Ovary (tissue), 7 donors: ENCODE measurements at regions not wholly inside any gene's neighbourhood (a gene's known extent, or its start where the extent isn't known, plus 50 kb on each side); places are given as distances from the start of the nearest gene placed in this dataset.

ENCODE experiments used
- DNase-seq, 5 donors: peaks; one replicate each; pipeline ENCODE4 v3.0.0-alpha.2; 2019 to 2020
- H3K27ac ChIP-seq, 2 donors: fragments of 200-600 bp; one replicate each; pipeline versions ENCODE4 v1.5.1 to v1.8.0; 2019 to 2022
- H3K27me3 ChIP-seq: fragments of 200-600 bp; one replicate; pipeline ENCODE4 v1.8.0; 2022
- H3K36me3 ChIP-seq: fragments of 200-600 bp; sonication (generic); one replicate; pipeline ENCODE4 v1.5.1; 2019
- H3K4me1 ChIP-seq: one replicate; pipeline ENCODE4 v1.8.1; 2013; ENCODE audit warnings: mild to moderate bottlenecking, moderate library complexity; ENCODE audit not compliant: insufficient read depth
- H3K4me3 ChIP-seq: fragments of 200-600 bp; sonication (generic); one replicate; pipeline ENCODE4 v1.5.1; 2017
- H3K9me3 ChIP-seq, 2 donors: fragments of 200-600 bp in 1 of 2; sonication (generic) in 1 of 2; one replicate each; pipeline versions ENCODE4 v1.5.1 to v1.8.1; 2013 to 2019; ENCODE audit warnings: mild to moderate bottlenecking in 1 of 2, moderate library complexity in 1 of 2
- CTCF ChIP-seq, 3 donors: fragments of 450-650 bp in 2 of 3; fragments of 200-600 bp in 1 of 3; IDR thresholded peaks; one replicate each; pipeline versions ENCODE4 v1.5.1 to v1.8.0; 2016 to 2022; ENCODE audit warnings: antibody characterized with exemption in 3 of 3, mild to moderate bottlenecking in 1 of 3
- EP300 ChIP-seq: sonication (generic); formaldehyde crosslinking; IDR thresholded peaks from one replicate; pipeline ENCODE4 v1.6.1; 2017; ENCODE audit warnings: antibody characterized with exemption
- POLR2A ChIP-seq: fragments of 450-650 bp; IDR thresholded peaks from one replicate; pipeline ENCODE4 v1.6.1; 2017; ENCODE audit warnings: antibody characterized with exemption, mild to moderate bottlenecking, moderate library complexity
- WGBS, 3 donors: extraction: QIAGEN DNeasy Blood & Tissue Kit in 1 of 3; methylation state at CpG; one replicate each; pipeline versions ENCODE4 v1.1.5 to v1.1.7; 2013 to 2017; 5-methylcytosine and 5-hydroxymethylcytosine counted together
- intact Hi-C, 4 donors: fragments of 100-400 bp; cut with DNase I; formaldehyde crosslinking; loops; one replicate each; pipeline versions ENCODE4 v1.11.0 to v1.15.1; 2022 to 2023
- donor health status: DM: no; HTN: no; CAD: no; lungs with moderate emphysema.
- donor health status: DM: no; HTN: no; CAD: no.
- donor health status: Bipolar disorder and iron deficiency.
- donor health status: DM: no; HTN: no; CAD: no.
- donor health status: DM: yes; HTN: yes; CAD: no.

DNA sequence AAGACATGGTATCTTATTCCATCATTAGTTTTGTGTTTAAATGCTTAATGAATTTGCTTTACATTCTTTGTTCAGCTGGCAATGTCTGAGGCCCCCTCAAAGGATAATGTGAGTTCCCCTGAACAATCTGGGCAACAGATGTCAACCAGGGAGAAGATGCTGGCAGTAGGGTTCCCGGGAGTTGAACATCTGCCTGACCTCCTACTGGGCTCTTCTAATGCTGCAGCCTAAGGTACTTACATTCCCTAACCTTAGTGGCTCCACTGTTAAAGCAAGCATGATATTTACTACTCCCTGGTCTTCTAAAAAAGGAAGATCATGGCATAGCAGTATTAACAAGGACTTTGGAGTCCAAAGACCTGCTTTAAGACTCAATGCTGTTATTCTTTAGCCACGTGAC, 574.9 kb upstream of the NR5A2 start:
- Histone ChIP-seq H3K27me3 (no peaks in the 10 kb centered on the region), H3K27ac (no peak overlapping the region), H3K9me3 (no peaks in the 10 kb centered on the region), H3K4me1 (no peaks in the 10 kb centered on the region), H3K36me3 (no peaks in the 10 kb centered on the region), H3K4me3 (no peak overlapping the region)
- intact Hi-C loops = no loop called here
- no peak for TF ChIP-seq CTCF (IDR thresholded peaks at IDR 0.05)
- TF ChIP-seq EP300 = no peak
- TF ChIP-seq POLR2A = no peak
- WGBS, 3 donors = 47 to 77% (median 50%) methylated on average over 2 of the region's 2 CpGs
- no peak for DNase-seq

- 52 to 57% (median 56%) methylated on average over 3 of the region's 3 CpGs for WGBS, 3 donors
- TF ChIP-seq POLR2A (no peak), EP300 (no peak), CTCF (IDR thresholded peaks at IDR 0.05) (no peak)
- intact Hi-C loops = no loop called here
These were observed 573.8 kb upstream of the NR5A2 start for GRCh38 chr1:199453723-199454122.

DNA sequence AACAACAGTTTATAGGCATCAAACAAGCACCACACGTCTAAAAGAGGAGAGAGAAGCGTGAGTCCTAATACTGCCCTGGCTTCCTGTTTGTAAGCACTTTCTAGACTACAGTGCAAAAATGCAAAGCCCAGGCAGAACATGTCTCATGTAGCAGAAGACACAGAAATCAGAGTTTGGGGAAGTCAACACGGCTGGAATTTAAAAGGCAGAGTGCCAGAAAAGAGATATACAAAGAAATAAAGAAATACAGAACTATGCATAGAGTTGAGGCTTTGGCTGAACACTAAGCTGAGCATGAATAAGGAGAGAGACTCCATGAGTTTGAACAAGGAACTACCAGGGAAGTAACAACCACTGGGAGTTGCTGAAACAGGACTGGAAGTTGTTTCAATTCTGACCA, 566.6 kb upstream of the NR5A2 start:
- TF ChIP-seq POLR2A = no peak
- TF ChIP-seq EP300 = no peak
- no peak for TF ChIP-seq CTCF (IDR thresholded peaks at IDR 0.05)
- intact Hi-C loops = no loop called here
- DNase-seq = no peak
- H3K27ac ChIP-seq = no peak overlapping the region
- H3K36me3 ChIP-seq = no peaks in the 10 kb centered on the region
- H3K27me3 ChIP-seq = no peaks in the 10 kb centered on the region
- no peaks in the 10 kb centered on the region for H3K4me1 ChIP-seq
- WGBS, 3 donors = 49 to 55% (median 55%) methylated on average over 3 of the region's 3 CpGs
- no peak overlapping the region for H3K4me3 ChIP-seq
- no peaks in the 10 kb centered on the region for H3K9me3 ChIP-seq

More at GRCh38 chr1:199453723-199454122, 573.8 kb upstream of the NR5A2 start:
- DNase-seq = no peak
- Histone ChIP-seq H3K27ac (no peak overlapping the region), H3K36me3 (no peaks in the 10 kb centered on the region), H3K4me3 (no peak overlapping the region), H3K9me3 (no peaks in the 10 kb centered on the region), H3K27me3 (no peaks in the 10 kb centered on the region), H3K4me1 (no peaks in the 10 kb centered on the region)

DNA sequence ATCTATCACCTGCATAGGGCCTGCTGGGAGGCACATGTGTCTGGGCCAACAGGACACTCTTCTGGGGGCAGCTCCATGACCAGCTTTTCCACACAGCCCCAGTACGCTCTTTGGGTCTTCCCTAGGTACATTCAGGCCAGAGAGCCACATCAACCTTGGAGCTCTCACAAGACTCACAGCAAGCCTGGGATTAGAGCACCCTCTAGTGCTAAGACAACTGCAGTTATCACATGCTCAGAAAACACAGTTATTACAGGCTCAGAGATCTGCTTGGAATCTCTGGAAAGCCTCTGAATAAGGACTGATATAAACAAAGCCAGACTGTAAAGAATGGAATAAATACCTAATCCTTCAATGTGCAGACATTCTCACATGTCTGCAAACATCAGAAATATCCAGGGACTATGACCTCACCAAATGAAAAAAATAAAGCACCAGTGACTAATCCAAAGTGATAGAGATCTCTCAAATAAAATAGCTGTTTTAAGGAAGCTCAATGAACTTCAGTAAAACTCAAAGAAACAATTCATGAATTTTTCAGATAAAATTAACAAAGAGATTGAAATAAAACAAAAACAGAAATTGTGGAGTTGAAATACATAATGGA, 563.9 kb upstream of the NR5A2 start:
- Histone ChIP-seq H3K27ac (no peak overlapping the region), H3K4me3 (no peak overlapping the region), H3K36me3 (no peaks in the 10 kb centered on the region), H3K9me3 (no peaks in the 10 kb centered on the region), H3K27me3 (no peaks in the 10 kb centered on the region), H3K4me1 (no peaks in the 10 kb centered on the region)
- TF ChIP-seq POLR2A = no peak
- TF ChIP-seq EP300 = no peak
- TF ChIP-seq CTCF (IDR thresholded peaks at IDR 0.05) = no peak
- intact Hi-C loops = no loop called here
- WGBS, 3 donors = 83 to 100% (median 93%) methylated on average over 1 of the region's 1 CpG
- DNase-seq = no peak
